Peyer's patch (tissue), 4 donors: ENCODE measurements at regions not wholly inside any gene's neighbourhood (a gene's known extent, or its start where the extent isn't known, plus 50 kb on each side); places are given as distances from the start of the nearest gene placed in this dataset.

ENCODE experiments used
- CTCF ChIP-seq, 6 experiments: fragments of 450-650 bp in 4 of 6; fragments of 200-600 bp in 2 of 6; sonication (generic) in 1 of 6; IDR thresholded peaks; one replicate each; pipeline ENCODE4 v1.5.1; 2017 to 2019; ENCODE audit warnings: antibody characterized with exemption in 6 of 6, mild to moderate bottlenecking in 3 of 6, moderate library complexity in 1 of 6
- POLR2A ChIP-seq, 2 donors: fragments of 450-650 bp; IDR thresholded peaks; one replicate each; pipeline ENCODE4 v1.5.1; 2017; ENCODE audit warnings: antibody characterized with exemption in 2 of 2, mild to moderate bottlenecking in 2 of 2, moderate library complexity in 2 of 2

GRCh38 chr13:69296130-69296529 is 811.5 kb upstream of the ATXN8OS start:
- TF ChIP-seq CTCF (IDR thresholded peaks at IDR 0.05) (no peak), POLR2A (IDR thresholded peaks at IDR 0.05) (no peak)
